KBM-7 (cell line): ENCODE measurements at regions not wholly inside any gene's neighbourhood (a gene's known extent, or its start where the extent isn't known, plus 50 kb on each side); places are given as distances from the start of the nearest gene placed in this dataset.
"Not testable (repeated sequence)": the region's sequence is repeated elsewhere in the genome, so short reads cannot be mapped to it uniquely, and the experiment has no call there.

Experiments
- DNase-seq: peaks from one replicate; pipeline ENCODE4 v3.0.0-alpha.2; 2015
- in situ Hi-C: fragments of 300-500 bp; cut with MboI; formaldehyde crosslinking; loops from 2 replicates; pipeline ENCODE4 v1.14.3; 2020; ENCODE audit warnings: low sequenced_read_pairs, low pct_unique_long_range_greater_than_20kb, mixed read lengths

- in situ Hi-C loops = no loop called here
- DNase-seq = no peak
These were observed 147.6 kb upstream of the BARHL2 start for GRCh38 chr1:90864681-90865080.

GRCh38 chr1:90862782-90863181 lies 145.7 kb upstream of the BARHL2 start:
- in situ Hi-C loops = no loop called here
- DNase-seq = peak; percentile 2

GRCh38 chr1:90861421-90861820 lies 144.3 kb upstream of the BARHL2 start:
- DNase-seq, in situ Hi-C loops: not testable (repeated sequence)

GRCh38 chr1:90856463-90857007 lies 139.4 kb upstream of the BARHL2 start:
- no peak for DNase-seq
- in situ Hi-C loops = no loop called here

- no peak for DNase-seq
- in situ Hi-C loops = no loop called here
These were observed 137.4 kb upstream of the BARHL2 start for GRCh38 chr1:90854397-90854924.

GRCh38 chr1:90851711-90852050 lies 134.6 kb upstream of the BARHL2 start:
- DNase-seq = no peak
- in situ Hi-C loops = no loop called here

GRCh38 chr1:90850898-90851710 lies 134.0 kb upstream of the BARHL2 start:
- peak; percentile 75 for DNase-seq
- in situ Hi-C loops = no loop called here

GRCh38 chr1:90850181-90850897 lies 133.2 kb upstream of the BARHL2 start:
- in situ Hi-C loops = no loop called here
- DNase-seq = peak; percentile 58

GRCh38 chr1:90841473-90841872 lies 124.4 kb upstream of the BARHL2 start:
- in situ Hi-C loops = no loop called here
- DNase-seq = no peak

- DNase-seq = no peak
- in situ Hi-C loops = no loop called here
These were observed 123.2 kb upstream of the BARHL2 start for GRCh38 chr1:90840352-90840751.

GRCh38 chr1:90839323-90839722 lies 122.2 kb upstream of the BARHL2 start:
- DNase-seq = no peak
- in situ Hi-C loops = no loop called here

- in situ Hi-C loops = no loop called here
- DNase-seq = no peak
These were observed 121.6 kb upstream of the BARHL2 start for GRCh38 chr1:90838720-90839119.

- in situ Hi-C loops = no loop called here
- no peak for DNase-seq
These were observed 120.3 kb upstream of the BARHL2 start for GRCh38 chr1:90837420-90837819.

GRCh38 chr1:90836345-90836679 lies 119.2 kb upstream of the BARHL2 start:
- in situ Hi-C loops = no loop called here
- DNase-seq = no peak

GRCh38 chr1:90835661-90836344 lies 118.7 kb upstream of the BARHL2 start:
- DNase-seq = no peak
- in situ Hi-C loops = no loop called here

- in situ Hi-C loops = no loop called here
- no peak for DNase-seq
These were observed 118.0 kb upstream of the BARHL2 start for GRCh38 chr1:90834886-90835660.

- in situ Hi-C loops = no loop called here
These were observed 117.3 kb upstream of the BARHL2 start for GRCh38 chr1:90834354-90834885.

GRCh38 chr1:90833466-90834110 lies 116.5 kb upstream of the BARHL2 start:
- in situ Hi-C loops = no loop called here
- DNase-seq = no peak

More at GRCh38 chr1:90834354-90834885, 117.3 kb upstream of the BARHL2 start:
- DNase-seq = no peak
